ENCODE measurements at regions not wholly inside any gene's neighbourhood (a gene's known extent, or its start where the extent isn't known, plus 50 kb on each side); places are given as distances from the start of the nearest gene placed in this dataset.

DNA sequence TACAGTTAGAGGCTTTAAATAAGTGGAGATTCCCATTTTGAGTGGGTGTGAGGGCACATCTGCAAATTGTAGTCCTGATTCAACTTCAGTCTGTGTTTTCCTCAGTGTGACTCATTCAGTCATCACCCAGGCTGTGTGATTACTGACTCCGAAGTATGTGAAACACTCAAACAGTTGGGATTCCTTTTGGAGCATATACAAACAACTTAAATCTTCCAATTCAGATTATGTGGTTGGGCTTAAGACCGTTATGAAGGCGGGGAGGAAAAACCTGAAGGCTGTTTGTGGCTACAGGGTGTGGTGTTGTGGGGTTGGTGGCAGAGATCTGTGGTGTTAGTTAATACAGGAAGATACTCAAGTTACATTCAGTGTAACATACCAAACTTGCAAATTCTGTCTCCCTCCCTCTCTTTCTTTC lies 259.7 kb upstream of the FERD3L start:
- no peaks in the 10 kb centered on the region for H3K9me3 ChIP-seq
- H3K4me3 ChIP-seq = no peak overlapping the region
- no peak for DNase-seq
- no peaks in the 10 kb centered on the region for H3K4me1 ChIP-seq
- no peaks in the 10 kb centered on the region for H3K27me3 ChIP-seq (ENCODE audit: insufficient read depth in 3 of 3, low read length in 2 of 3)
- no peak for ATAC-seq
- intact Hi-C loops (cut with DNase I) = no loop called here
- TF ChIP-seq, protein P1, sequence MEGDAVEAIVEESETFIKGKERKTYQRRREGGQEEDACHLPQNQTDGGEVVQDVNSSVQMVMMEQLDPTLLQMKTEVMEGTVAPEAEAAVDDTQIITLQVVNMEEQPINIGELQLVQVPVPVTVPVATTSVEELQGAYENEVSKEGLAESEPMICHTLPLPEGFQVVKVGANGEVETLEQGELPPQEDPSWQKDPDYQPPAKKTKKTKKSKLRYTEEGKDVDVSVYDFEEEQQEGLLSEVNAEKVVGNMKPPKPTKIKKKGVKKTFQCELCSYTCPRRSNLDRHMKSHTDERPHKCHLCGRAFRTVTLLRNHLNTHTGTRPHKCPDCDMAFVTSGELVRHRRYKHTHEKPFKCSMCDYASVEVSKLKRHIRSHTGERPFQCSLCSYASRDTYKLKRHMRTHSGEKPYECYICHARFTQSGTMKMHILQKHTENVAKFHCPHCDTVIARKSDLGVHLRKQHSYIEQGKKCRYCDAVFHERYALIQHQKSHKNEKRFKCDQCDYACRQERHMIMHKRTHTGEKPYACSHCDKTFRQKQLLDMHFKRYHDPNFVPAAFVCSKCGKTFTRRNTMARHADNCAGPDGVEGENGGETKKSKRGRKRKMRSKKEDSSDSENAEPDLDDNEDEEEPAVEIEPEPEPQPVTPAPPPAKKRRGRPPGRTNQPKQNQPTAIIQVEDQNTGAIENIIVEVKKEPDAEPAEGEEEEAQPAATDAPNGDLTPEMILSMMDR (IDR thresholded peaks at IDR 0.05) = no peak
- WGBS, 3 donors = 12 to 24% (median 21%) methylated on average over 3 of the region's 3 CpGs
- H3K27ac ChIP-seq = no peak overlapping the region
- H3K36me3 ChIP-seq (ENCODE audit: insufficient read depth in 1 of 2, low read depth in 1 of 2) = no peaks in the 10 kb centered on the region

DNA sequence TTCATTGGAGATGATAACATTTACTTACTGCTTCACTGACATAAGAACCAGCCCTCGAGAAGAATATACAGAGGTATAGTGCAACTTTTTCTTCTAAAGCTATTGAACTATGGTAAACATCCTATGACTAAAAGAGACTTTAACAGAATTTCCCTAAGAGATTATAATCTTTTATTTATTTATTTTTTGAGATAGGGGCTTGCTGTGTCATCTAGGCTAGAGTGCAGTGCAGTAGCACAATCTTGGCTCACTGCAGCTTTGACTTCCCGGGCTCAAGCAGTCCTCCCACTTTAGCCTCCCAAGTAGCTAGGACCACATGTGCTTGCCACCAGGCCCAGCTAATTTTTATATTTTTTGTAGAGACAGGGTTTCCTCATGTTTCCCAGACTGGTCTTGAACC lies 258.5 kb upstream of the FERD3L start:
- no peaks in the 10 kb centered on the region for H3K36me3 ChIP-seq (ENCODE audit: insufficient read depth in 1 of 2, low read depth in 1 of 2)
- H3K4me1 ChIP-seq = no peaks in the 10 kb centered on the region
- ATAC-seq (no peak), DNase-seq (no peak)
- H3K27me3 ChIP-seq (ENCODE audit: insufficient read depth in 3 of 3, low read length in 2 of 3) = peaks cover 0 to 2% (median 0%) of the 10 kb centered on the region in 3 donors
- 91 to 96% (median 92%) methylated on average over 2 of the region's 2 CpGs for WGBS, 3 donors
- no peak overlapping the region for H3K4me3 ChIP-seq
- no peaks in the 10 kb centered on the region for H3K9me3 ChIP-seq
- intact Hi-C loops (cut with DNase I) = no loop called here
- no peak overlapping the region for H3K27ac ChIP-seq
- TF ChIP-seq, protein P1 (IDR thresholded peaks at IDR 0.05) = no peak

DNA sequence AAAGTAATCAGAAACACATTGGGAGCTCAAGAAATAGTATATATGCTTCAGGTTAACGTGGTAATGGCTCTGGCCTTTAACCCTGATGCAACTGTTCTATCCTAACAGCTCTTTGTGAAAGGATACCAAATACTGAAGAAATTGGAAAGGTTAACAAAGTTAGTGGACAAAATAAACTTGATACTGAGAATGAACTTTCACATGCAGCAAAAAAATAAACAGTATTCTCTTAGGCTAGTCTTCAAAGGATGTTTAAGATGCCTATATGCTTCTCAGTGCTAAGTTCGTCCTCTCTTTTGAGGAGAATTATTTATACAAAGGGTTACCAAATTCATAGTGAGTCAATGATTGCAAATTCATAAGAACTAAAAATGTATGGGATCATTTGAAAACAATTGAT lies 256.2 kb upstream of the FERD3L start:
- Histone ChIP-seq H3K4me1 (no peaks in the 10 kb centered on the region), H3K36me3 (ENCODE audit: insufficient read depth in 1 of 2, low read depth in 1 of 2) (no peaks in the 10 kb centered on the region), H3K27me3 (ENCODE audit: insufficient read depth in 3 of 3, low read length in 2 of 3) (peaks cover 0 to 2% (median 0%) of the 10 kb centered on the region in 3 donors), H3K4me3 (no peak overlapping the region), H3K9me3 (no peaks in the 10 kb centered on the region), H3K27ac (no peak overlapping the region)
- DNase-seq = no peak
- no peak for ATAC-seq
- TF ChIP-seq, protein P1 (IDR thresholded peaks at IDR 0.05) = no peak
- WGBS, 3 donors = 49 to 55% (median 53%) methylated on average over 2 of the region's 2 CpGs
- intact Hi-C loops (cut with DNase I) = no loop called here

DNA sequence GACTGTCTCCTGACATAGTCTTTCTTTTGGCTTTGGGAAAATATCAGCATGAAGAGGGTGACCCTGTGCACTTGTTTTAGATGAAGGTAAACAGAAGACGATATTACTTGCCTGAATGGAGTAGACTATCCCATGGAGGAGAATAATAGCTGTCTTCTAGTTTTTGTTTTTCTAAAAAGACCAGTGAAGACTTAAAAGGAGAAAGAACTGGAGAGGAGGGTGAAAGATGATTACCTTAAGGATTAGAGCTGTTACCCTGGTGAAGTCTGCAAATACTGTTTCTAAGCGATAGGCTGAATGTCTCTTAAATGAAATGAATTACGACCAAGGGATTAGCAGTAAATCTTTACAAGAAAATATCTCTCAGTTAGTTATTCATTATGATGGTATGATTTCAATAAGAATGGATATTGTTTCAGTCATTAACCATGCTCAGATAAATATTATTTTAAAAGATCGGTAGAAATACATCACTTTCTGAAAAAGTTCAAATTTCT lies 255.6 kb upstream of the FERD3L start:
- TF ChIP-seq, protein P1 (IDR thresholded peaks at IDR 0.05) = no peak
- Histone ChIP-seq H3K4me3 (no peak overlapping the region), H3K9me3 (no peaks in the 10 kb centered on the region), H3K4me1 (no peaks in the 10 kb centered on the region), H3K27ac (no peak overlapping the region), H3K27me3 (ENCODE audit: insufficient read depth in 3 of 3, low read length in 2 of 3) (peaks cover 0 to 2% (median 0%) of the 10 kb centered on the region in 3 donors), H3K36me3 (ENCODE audit: insufficient read depth in 1 of 2, low read depth in 1 of 2) (no peaks in the 10 kb centered on the region)
- ATAC-seq = no peak
- no peak for DNase-seq
- WGBS, 3 donors = 63 to 70% (median 66%) methylated on average over 4 of the region's 4 CpGs
- intact Hi-C loops (cut with DNase I) = no loop called here

DNA sequence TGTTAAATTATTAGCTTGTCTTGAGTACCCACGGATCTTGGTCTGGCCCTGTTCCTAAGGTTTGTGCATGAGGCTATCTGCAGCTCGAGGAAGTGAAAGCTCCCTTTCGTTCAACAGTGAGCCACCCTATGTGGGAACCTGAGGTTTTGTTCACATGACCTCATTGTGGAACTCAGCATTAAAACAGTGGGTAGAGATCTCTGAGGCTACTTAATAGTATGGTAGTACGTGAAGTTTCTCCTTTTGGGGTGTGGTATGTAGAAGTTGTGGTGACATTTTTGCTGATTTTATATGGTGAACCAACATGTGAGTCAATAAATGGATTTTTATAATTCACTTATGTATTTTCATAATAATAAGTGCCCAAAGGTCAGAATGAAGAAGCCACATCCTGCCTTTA lies 252.7 kb upstream of the FERD3L start:
- Histone ChIP-seq H3K4me1 (no peaks in the 10 kb centered on the region), H3K9me3 (no peaks in the 10 kb centered on the region), H3K27ac (no peak overlapping the region), H3K36me3 (ENCODE audit: insufficient read depth in 1 of 2, low read depth in 1 of 2) (no peaks in the 10 kb centered on the region), H3K4me3 (no peak overlapping the region), H3K27me3 (ENCODE audit: insufficient read depth in 3 of 3, low read length in 2 of 3) (peaks cover 0 to 2% (median 0%) of the 10 kb centered on the region in 3 donors)
- ATAC-seq (no peak), DNase-seq (no peak)
- WGBS, 3 donors = 64 to 72% (median 71%) methylated on average over 4 of the region's 4 CpGs
- intact Hi-C loops (cut with DNase I) = no loop called here
- TF ChIP-seq, protein P1 (IDR thresholded peaks at IDR 0.05) = no peak
